ENCODE measurements at regions not wholly inside any gene's neighbourhood (a gene's known extent, or its start where the extent isn't known, plus 50 kb on each side); places are given as distances from the start of the nearest gene placed in this dataset.

DNA sequence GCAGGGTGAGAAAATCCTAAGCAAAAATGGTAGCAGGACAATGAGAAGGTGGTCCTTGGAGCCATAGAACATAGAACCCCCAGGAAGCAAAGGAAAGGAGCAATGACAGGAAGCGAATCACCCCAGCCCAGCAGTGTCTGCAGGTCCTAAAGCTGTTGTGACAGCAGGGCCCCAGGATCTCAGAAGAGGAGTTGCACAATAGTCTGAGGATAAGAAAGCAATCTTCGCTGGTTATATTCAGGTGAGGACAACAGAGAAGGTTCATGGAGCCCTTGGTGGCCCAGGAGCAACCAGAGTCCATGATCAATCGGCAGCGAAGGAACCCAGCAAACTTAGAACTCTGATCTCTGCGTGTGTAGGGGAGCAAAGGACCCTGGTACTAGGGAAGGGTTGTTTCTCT, 234.8 kb upstream of the IRX2 start:
- TF ChIP-seq, protein P1, sequence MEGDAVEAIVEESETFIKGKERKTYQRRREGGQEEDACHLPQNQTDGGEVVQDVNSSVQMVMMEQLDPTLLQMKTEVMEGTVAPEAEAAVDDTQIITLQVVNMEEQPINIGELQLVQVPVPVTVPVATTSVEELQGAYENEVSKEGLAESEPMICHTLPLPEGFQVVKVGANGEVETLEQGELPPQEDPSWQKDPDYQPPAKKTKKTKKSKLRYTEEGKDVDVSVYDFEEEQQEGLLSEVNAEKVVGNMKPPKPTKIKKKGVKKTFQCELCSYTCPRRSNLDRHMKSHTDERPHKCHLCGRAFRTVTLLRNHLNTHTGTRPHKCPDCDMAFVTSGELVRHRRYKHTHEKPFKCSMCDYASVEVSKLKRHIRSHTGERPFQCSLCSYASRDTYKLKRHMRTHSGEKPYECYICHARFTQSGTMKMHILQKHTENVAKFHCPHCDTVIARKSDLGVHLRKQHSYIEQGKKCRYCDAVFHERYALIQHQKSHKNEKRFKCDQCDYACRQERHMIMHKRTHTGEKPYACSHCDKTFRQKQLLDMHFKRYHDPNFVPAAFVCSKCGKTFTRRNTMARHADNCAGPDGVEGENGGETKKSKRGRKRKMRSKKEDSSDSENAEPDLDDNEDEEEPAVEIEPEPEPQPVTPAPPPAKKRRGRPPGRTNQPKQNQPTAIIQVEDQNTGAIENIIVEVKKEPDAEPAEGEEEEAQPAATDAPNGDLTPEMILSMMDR (IDR thresholded peaks at IDR 0.05) = no peak
- TF ChIP-seq POLR2A (IDR thresholded peaks at IDR 0.05) = no peak

All from transverse colon (tissue), 3 donors.